HCT116 (cell line): ENCODE measurements at regions not wholly inside any gene's neighbourhood (a gene's known extent, or its start where the extent isn't known, plus 50 kb on each side); places are given as distances from the start of the nearest gene placed in this dataset.

Experiments used
- ATAC-seq: fragments of 200-7000 bp; cut with Tn5 transposase; 2 replicates; pipeline ENCODE4 v1.9.1; 2020; ENCODE audit warnings: mild to moderate bottlenecking, moderate library complexity
- BruUV-seq: library from RNA; stranded (reverse); fragments of 400-500 nt; replicated peaks from 2 replicates; lab custom pipeline; 2021; lab: Mats Ljungman, UMichigan
- CTCF ChIA-PET: fragments of 300-600 bp; sonication (Branson Sonifier 250); formaldehyde crosslinking; loops from one replicate; lab custom pipeline; 2021; ENCODE audit warnings: antibody characterized with exemption; lab: Charles Lee
- POLR2A ChIA-PET: fragments of 300-600, 350-600 bp; sonication (Branson Sonifier 250); formaldehyde crosslinking; loops from one replicate; lab custom pipeline; 2021; ENCODE audit warnings: antibody characterized with exemption; lab: Charles Lee
- RAD21 ChIA-PET, 2 experiments: fragments of 300-600 bp; sonication (Branson Sonifier 250); formaldehyde crosslinking; loops; one replicate each; lab custom pipeline; 2023; ENCODE audit warnings: low total read pairs in 2 of 2; ENCODE audit not compliant: uncharacterized antibody in 2 of 2, unreplicated experiment in 2 of 2, low non-redundant PET in 1 of 2; lab: Charles Lee
- DNase-seq: peaks from one replicate; pipeline ENCODE4 v3.0.0-alpha.2; 2010; ENCODE audit warnings: low read depth, low spot score
- H2AFZ ChIP-seq: fragments of 200-600 bp; shearing (Covaris generic), sonication (generic); 2 replicates; pipeline ENCODE4 v1.6.1; 2017; ENCODE audit warnings: low read depth, mixed run types, mixed read lengths, antibody characterized with exemption, low read length; ENCODE audit not compliant: poor library complexity, severe bottlenecking
- H3K27ac ChIP-seq: 2 replicates; pipeline ENCODE4 v1.5.1; 2012; ENCODE audit warnings: low read depth, low read length
- H3K27me3 ChIP-seq: fragments of 200-600 bp; sonication (generic); 2 replicates; pipeline ENCODE4 v1.6.1; 2016; ENCODE audit warnings: mixed run types, low read length, mixed read lengths; ENCODE audit not compliant: insufficient read depth
- H3K36me3 ChIP-seq, 2 experiments: fragments of 200-500 bp in 1 of 2; fragments of 200-600 bp in 1 of 2; sonication (Bioruptor generic) in 1 of 2; sonication (generic) in 1 of 2; 2 replicates each; pipeline versions ENCODE4 v1.5.1 to v1.6.1; 2014 to 2016; ENCODE audit warnings: low read length in 2 of 2, inconsistent platforms in 1 of 2, mixed read lengths in 1 of 2, mixed run types in 1 of 2; ENCODE audit not compliant: insufficient read depth in 2 of 2, control insufficient read depth in 1 of 2
- H3K4me1 ChIP-seq, 2 experiments: fragments of 200-600 bp in 1 of 2; sonication (generic) in 1 of 2; 2 replicates each; pipeline versions ENCODE4 v1.5.1 to v1.6.1; 2012 to 2017; ENCODE audit warnings: low read length in 2 of 2, inconsistent platforms in 1 of 2, mild to moderate bottlenecking in 1 of 2, mixed read lengths in 1 of 2, mixed run types in 1 of 2, moderate library complexity in 1 of 2; ENCODE audit not compliant: insufficient read depth in 2 of 2, control insufficient read depth in 1 of 2
- H3K4me2 ChIP-seq: fragments of 200-600 bp; sonication (generic); 2 replicates; pipeline ENCODE4 v1.6.1; 2017; ENCODE audit warnings: mixed run types, low read length, mixed read lengths
- H3K4me3 ChIP-seq, 2 experiments: fragments of 200-600 bp in 1 of 2; sonication (generic) in 1 of 2; replicated peaks in 1 of 2; 2 replicates each; pipeline ENCODE4 v1.5.1; 2011 to 2016; ENCODE audit warnings: low read length in 2 of 2, control low read depth in 1 of 2, low read depth in 1 of 2, mild to moderate bottlenecking in 1 of 2, mixed read lengths in 1 of 2, mixed run types in 1 of 2
- H3K79me2 ChIP-seq: fragments of 200-600 bp; sonication (generic); 2 replicates; pipeline ENCODE4 v1.6.1; 2017; ENCODE audit warnings: mild to moderate bottlenecking, mixed run types, low read length, moderate library complexity, mixed read lengths; ENCODE audit not compliant: insufficient read depth
- H3K9ac ChIP-seq: fragments of 200-600 bp; sonication (generic); 2 replicates; pipeline ENCODE4 v1.6.1; 2016; ENCODE audit warnings: low read length, mixed read lengths
- H3K9me2 ChIP-seq: fragments of 200-600 bp; sonication (generic), shearing (Covaris generic); 2 replicates; pipeline ENCODE4 v1.6.1; 2017; ENCODE audit warnings: mixed run types, mild to moderate bottlenecking, moderate library complexity; ENCODE audit not compliant: insufficient read depth
- H3K9me3 ChIP-seq, 2 experiments: fragments of 200-500 bp in 1 of 2; fragments of 200-600 bp in 1 of 2; sonication (Bioruptor generic) in 1 of 2; sonication (generic) in 1 of 2; 2 replicates each; pipeline ENCODE4 v1.6.1; 2014 to 2017; ENCODE audit warnings: low read length in 2 of 2, mixed read lengths in 2 of 2, inconsistent platforms in 1 of 2, low read depth in 1 of 2, mild to moderate bottlenecking in 1 of 2, mixed run types in 1 of 2, moderate library complexity in 1 of 2; ENCODE audit not compliant: control insufficient read depth in 1 of 2, insufficient read depth in 1 of 2
- H4K20me1 ChIP-seq: fragments of 200-600 bp; sonication (generic), shearing (Covaris generic); 2 replicates; pipeline ENCODE4 v1.6.1; 2017; ENCODE audit warnings: mixed run types, mild to moderate bottlenecking, moderate library complexity; ENCODE audit not compliant: insufficient read depth
- ATF3 ChIP-seq: IDR thresholded peaks from 2 replicates; pipeline ENCODE4 v1.6.1; 2012
- CBX3 ChIP-seq: IDR thresholded peaks from 2 replicates; pipeline ENCODE4 v1.6.1; 2012; ENCODE audit warnings: low read depth
- CEBPB ChIP-seq: IDR thresholded peaks from 2 replicates; pipeline ENCODE4 v1.6.1; 2012; ENCODE audit warnings: low read depth
- CTCF ChIP-seq, 3 experiments: fragments of 200-600 bp in 1 of 3; sonication (generic) in 1 of 3; IDR thresholded peaks in 2 of 3; conservative IDR thresholded peaks in 1 of 3; 2 replicates each; pipeline ENCODE4 v1.5.1; 2012 to 2017; ENCODE audit warnings: low read depth in 2 of 3, low read length in 2 of 3, antibody characterized with exemption in 1 of 3, borderline replicate concordance in 1 of 3, control low read depth in 1 of 3, mild to moderate bottlenecking in 1 of 3, mixed read lengths in 1 of 3, mixed run types in 1 of 3, moderate library complexity in 1 of 3; ENCODE audit not compliant: insufficient read depth in 1 of 3
- EGR1 ChIP-seq: IDR thresholded peaks from 2 replicates; pipeline ENCODE4 v1.6.1; 2012; ENCODE audit warnings: low read depth
- ELF1 ChIP-seq: IDR thresholded peaks from 2 replicates; pipeline ENCODE4 v1.6.1; 2012; ENCODE audit warnings: low read depth, borderline replicate concordance
- FOSL1 ChIP-seq: IDR thresholded peaks from 2 replicates; pipeline ENCODE4 v1.6.1; 2012; ENCODE audit warnings: low read depth
- JUND ChIP-seq: IDR thresholded peaks from 2 replicates; pipeline ENCODE4 v1.6.1; 2012
- POLR2A ChIP-seq: IDR thresholded peaks from 2 replicates; pipeline ENCODE4 v1.7.0; 2011; ENCODE audit warnings: borderline replicate concordance; ENCODE audit not compliant: insufficient read depth, insufficient read length; ENCODE audit errors: extremely low read depth
- POLR2AphosphoS5 ChIP-seq: IDR thresholded peaks from 2 replicates; pipeline ENCODE4 v1.6.1; 2011; ENCODE audit warnings: mild to moderate bottlenecking, low read depth, low read length, moderate library complexity
- REST ChIP-seq: IDR thresholded peaks from 2 replicates; pipeline ENCODE4 v1.6.1; 2012; ENCODE audit warnings: low read depth
- SIN3A ChIP-seq: IDR thresholded peaks from 2 replicates; pipeline ENCODE4 v1.6.1; 2012; ENCODE audit warnings: low read depth
- SP1 ChIP-seq: IDR thresholded peaks from 2 replicates; pipeline ENCODE4 v1.6.1; 2012; ENCODE audit warnings: low read depth
- TCF7L2 ChIP-seq: IDR thresholded peaks from 2 replicates; pipeline ENCODE4 v1.7.0; 2011; ENCODE audit warnings: borderline replicate concordance, inconsistent platforms; ENCODE audit not compliant: insufficient read depth, insufficient read length; ENCODE audit errors: extremely low read depth
- YY1 ChIP-seq: IDR thresholded peaks from 2 replicates; pipeline ENCODE4 v1.6.1; 2011; ENCODE audit warnings: low read length, low read depth, moderate library complexity, mild to moderate bottlenecking; ENCODE audit not compliant: insufficient replicate concordance; ENCODE audit errors: extremely low read depth
- ZBTB33 ChIP-seq: IDR thresholded peaks from 2 replicates; pipeline ENCODE4 v1.6.1; 2011; ENCODE audit warnings: mild to moderate bottlenecking, low read length, moderate library complexity; ENCODE audit not compliant: insufficient replicate concordance; ENCODE audit errors: extremely low read depth
- ZFX ChIP-seq: fragments of 450-650 bp; IDR thresholded peaks from 2 replicates; pipeline ENCODE4 v1.6.1; 2017
- ZNF274 ChIP-seq: fragments of 200-500 bp; sonication (Bioruptor generic); IDR thresholded peaks from 2 replicates; pipeline ENCODE4 v1.6.1; 2014; ENCODE audit warnings: mild to moderate bottlenecking, low read depth, low read length, inconsistent platforms
- intact Hi-C: fragments of 100-400 bp; cut with micrococcal nuclease; formaldehyde crosslinking; loops from 2 replicates; pipeline ENCODE4 v1.10.0; 2022
- TF ChIP-seq, protein P1 (sequence below): IDR thresholded peaks from 2 replicates; pipeline ENCODE4 v1.6.1; 2012

- CTCF ChIA-PET: interaction anchor here (0.9 kb wide), 1 partner anchor 8 kb away, joined by 3 read pairs; no protein-coding TSS in a partner anchor
- no peak overlapping the region for H3K27ac ChIP-seq
- H3K4me2 ChIP-seq: no peak overlapping the region
- H3K9me2 ChIP-seq: no peaks in the 10 kb centered on the region
- H3K4me1 ChIP-seq: no peaks in the 10 kb centered on the region
- H3K27me3 ChIP-seq: no peaks in the 10 kb centered on the region; the same call in 1 of the 2 replicates
- DNase-seq (no peak), ATAC-seq (no peak)
- H2AFZ ChIP-seq: no peak overlapping the region
- POLR2A ChIA-PET: no interaction called here
- H4K20me1 ChIP-seq: no peaks in the 10 kb centered on the region; the same call in 1 of the 2 replicates
- H3K9ac ChIP-seq: no peak overlapping the region
- H3K9me3 ChIP-seq: no peaks in the 10 kb centered on the region
- H3K4me3 ChIP-seq: no peak overlapping the region
- no peaks in the 10 kb centered on the region for H3K36me3 ChIP-seq
- TF ChIP-seq TCF7L2 (no peak), SIN3A (no peak), EGR1 (no peak), CEBPB (no peak), REST (no peak), ELF1 (no peak), CBX3 (no peak), POLR2A (no peak), FOSL1 (no peak), SP1 (no peak), ZNF274 (no peak), JUND (no peak), YY1 (no peak), POLR2AphosphoS5 (no peak), ZBTB33 (no peak), ATF3 (no peak), ZFX (no peak), CTCF (IDR thresholded peaks at IDR 0.05 in 2 of 3, conservative IDR thresholded peaks at IDR 0.05 in 1 of 3; ENCODE audit: borderline replicate concordance in 1 of 3, insufficient read depth in 1 of 3, low read depth in 2 of 3, low read length in 2 of 3) (no peak)
- TF ChIP-seq, protein P1, sequence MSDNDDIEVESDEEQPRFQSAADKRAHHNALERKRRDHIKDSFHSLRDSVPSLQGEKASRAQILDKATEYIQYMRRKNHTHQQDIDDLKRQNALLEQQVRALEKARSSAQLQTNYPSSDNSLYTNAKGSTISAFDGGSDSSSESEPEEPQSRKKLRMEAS: no peak
- H3K79me2 ChIP-seq: no peaks in the 10 kb centered on the region
- no TSS peak for BruUV-seq
- RAD21 ChIA-PET: no interaction called here
- intact Hi-C loops: no loop called here
Observed at GRCh38 chr10:111748184-111748583, 435.4 kb downstream of the GPAM start.
